CD1c-positive myeloid dendritic cell (primary cell): ENCODE measurements at regions not wholly inside any gene's neighbourhood (a gene's known extent, or its start where the extent isn't known, plus 50 kb on each side); places are given as distances from the start of the nearest gene placed in this dataset.

Experiments used
- DNase-seq: peaks from one replicate; pipeline ENCODE4 v3.0.0-alpha.2; 2016; ENCODE audit errors: extremely low spot score

DNA sequence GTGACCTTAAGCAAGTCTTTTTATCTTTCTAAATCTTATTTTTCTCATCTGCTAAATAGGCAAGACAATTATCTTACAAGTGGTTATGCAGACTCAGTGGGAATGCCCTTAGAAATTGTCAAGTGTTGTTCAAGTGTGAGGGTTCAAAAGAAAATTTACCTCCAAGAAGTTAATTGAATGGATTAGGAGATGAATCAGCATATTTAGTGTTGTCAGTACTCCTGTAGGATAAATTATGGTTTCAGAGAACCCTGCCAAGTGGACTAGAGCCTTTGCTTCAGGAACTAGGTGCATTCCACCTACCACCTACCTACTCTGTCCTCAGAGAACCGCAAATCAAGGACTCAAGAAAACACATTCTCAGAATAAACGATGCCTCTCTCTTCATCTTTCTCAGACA, 69.8 kb upstream of the KCTD1 start:
- DNase-seq, result no peak

DNA sequence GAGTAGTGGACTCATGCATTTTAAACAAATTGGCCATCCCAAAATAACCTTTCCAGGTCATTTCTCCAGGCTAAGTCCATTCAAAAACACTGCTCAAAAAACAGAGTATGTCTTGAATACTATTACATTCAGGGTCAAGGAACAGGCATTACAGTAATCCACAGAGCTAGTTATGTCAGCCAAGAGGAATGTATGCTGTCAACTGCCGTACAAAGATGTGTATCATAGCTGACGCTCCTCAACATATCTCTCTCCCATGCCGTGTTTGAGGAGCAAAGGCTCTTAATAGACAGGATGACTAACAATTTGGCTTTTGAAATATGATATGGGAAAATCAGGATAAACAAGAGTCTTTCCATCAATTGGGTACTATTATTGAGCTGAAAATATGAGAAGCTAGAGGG, 68.8 kb upstream of the KCTD1 start:
- DNase-seq, result no peak

DNA sequence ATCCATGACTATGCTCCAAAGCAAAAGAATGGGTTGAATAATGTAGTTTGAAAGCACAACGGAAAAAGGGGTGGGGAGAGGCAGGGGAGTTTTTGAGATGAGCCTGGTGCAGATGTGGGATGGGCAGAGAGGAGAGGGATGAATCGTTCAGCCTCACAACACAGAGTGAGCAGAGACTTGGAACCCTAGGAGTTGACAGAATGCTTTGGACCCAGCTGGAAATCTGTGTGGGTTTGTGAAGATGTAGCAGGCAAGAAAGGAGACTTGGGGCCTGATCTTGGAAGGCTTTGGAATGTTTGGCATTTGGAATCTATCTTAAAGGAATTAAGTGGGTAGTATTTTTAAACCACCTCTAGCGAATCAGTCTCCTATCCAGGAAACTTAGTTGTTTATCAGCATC, 66.0 kb upstream of the KCTD1 start:
- DNase-seq, result no peak
